Daoy (cell line): ENCODE measurements at regions not wholly inside any gene's neighbourhood (a gene's known extent, or its start where the extent isn't known, plus 50 kb on each side); places are given as distances from the start of the nearest gene placed in this dataset.

ENCODE experiments used
- DNase-seq: peaks from one replicate; pipeline ENCODE4 v3.0.0-alpha.2; 2015; ENCODE audit warnings: low read depth

DNA sequence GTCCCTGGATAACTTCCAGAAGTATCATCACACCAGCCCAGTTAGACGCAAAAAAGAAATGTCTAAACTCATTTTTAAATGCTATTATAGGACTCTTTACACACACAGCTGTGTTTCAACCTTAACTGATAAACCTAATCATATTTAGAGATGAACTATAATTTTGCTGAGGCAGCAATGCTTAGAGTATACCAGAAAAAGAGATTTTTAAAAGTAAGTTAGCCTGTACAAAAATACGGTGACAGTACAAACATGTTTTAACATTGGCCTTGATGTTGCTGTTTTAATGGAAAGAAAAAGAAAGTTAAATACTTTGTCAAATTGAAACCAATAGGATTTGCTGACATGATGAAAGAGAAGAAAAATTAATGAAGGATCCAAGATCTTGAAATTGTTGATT is 1341.2 kb upstream of the CDH6 start:
- DNase-seq = no peak

DNA sequence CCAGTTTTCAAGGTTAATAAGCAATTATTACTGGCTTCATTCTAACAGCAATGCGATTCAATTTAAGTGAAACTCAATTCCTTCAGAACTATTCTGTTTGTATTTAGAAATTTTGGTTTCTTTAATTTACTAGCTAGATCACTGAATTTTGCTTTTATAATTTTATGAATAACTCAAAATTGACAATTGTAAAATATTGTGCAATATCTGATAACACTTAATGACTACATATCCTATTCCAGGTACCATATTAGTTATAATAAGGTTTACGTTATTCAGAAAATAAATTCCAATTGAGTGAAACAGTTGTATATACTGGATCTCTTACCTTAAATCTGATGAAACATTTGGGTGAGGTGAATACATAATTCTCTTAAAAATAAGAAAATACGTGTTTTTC is 1348.3 kb upstream of the CDH6 start:
- DNase-seq = no peak

GRCh38 chr5:29833394-29833793 is 1360.1 kb upstream of the CDH6 start:
- no peak for DNase-seq

DNA sequence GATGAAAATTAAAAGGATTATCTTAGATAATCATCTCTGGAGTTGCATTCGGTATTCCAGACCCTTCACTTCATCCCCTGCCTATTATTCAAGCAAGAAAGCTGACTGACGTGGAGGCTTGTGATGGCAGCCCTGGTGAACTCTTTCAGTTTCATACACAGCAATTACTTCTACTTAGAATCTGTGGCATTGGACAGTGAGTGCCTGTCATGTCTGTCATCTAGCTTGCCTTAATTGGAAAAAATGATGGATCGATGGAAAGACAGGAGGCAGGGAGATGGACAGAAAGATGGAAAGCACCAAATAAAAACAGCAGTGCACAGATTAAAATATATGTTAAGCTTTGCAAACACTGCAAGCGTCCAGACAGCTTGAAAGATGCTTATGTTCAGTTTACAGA is 1371.0 kb upstream of the CDH6 start:
- DNase-seq = no peak

- no peak for DNase-seq
Observed at GRCh38 chr5:29811914-29812679, 1381.4 kb upstream of the CDH6 start.

- DNase-seq = no peak
Observed at GRCh38 chr5:29805804-29806203, 1387.7 kb upstream of the CDH6 start.

- no peak for DNase-seq
Observed at GRCh38 chr5:29800752-29801151, 1392.7 kb upstream of the CDH6 start.

GRCh38 chr5:29796013-29796412 is 1397.5 kb upstream of the CDH6 start:
- DNase-seq = no peak

DNA sequence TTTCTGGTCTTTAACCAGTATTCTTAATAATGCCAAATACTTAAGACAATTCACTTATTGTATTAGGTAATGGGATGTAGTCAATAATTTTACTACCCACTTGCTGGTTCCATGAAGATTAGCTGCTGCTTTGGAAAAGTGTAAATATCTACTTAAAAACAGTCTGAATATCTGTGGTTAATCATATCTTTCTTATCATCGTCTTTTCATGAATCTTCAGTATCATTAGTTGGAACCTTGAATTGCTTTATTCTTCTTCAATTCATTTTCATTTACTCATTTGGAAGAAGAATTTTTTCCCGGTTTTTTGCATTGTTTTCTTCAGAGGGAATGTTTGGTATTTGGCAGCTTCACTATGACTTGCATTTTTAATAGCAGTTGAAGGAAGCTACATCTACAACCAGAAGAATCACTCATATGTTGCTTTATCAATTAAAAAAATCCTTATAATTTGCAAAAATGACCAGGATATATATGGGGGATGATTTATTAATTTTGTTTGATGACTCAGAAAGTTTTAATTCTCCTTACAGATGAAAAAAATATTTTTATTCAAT is 1398.3 kb upstream of the CDH6 start:
- no peak for DNase-seq

DNA sequence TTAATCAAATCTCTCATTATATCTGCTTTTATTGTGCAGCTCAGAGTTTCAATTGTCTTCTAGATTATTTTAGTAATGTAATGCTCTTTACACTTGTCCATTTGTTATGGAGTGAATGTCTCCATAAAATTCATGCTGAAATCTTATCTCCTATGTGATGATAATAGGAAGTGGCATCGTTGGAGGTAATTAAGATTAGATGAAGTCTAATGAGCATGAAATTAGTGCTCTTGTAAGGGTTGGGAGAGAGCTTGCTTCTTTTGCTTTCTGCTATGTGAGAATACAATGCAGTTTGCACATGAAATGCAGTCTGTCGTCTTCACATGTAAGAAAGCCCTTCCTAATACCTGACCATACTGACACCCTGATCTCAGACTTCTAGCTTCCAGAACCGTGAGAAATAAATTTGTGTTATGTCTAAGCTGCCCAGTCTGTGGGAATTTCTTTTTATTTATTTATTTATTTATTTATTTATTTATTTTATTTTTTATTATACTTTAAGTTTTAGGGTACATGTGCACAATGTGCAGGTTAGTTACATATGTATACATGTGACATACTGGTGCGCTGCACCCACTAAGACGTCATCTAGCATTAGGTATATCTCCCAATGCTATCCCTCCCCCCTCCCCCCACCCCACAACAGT is 1399.2 kb upstream of the CDH6 start:
- DNase-seq = no peak

DNA sequence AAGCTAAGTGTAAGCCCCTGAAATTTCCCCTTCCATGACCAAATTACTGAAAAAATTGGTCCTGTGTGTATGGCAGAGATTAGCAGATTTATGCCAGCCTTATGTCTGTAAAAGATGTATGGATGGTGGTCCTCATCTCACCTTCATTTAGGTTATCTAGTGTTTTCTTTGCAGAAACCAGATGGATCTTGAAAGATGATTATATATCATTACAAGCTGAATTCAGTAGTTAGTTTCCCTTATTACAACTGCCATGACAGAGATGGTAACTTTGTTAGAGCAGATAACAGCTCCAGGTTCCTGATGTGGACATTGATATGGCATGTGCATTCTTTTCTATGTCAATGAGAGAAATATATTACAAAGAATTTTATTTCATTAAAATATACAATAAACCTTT is 1403.2 kb upstream of the CDH6 start:
- no peak for DNase-seq

DNA sequence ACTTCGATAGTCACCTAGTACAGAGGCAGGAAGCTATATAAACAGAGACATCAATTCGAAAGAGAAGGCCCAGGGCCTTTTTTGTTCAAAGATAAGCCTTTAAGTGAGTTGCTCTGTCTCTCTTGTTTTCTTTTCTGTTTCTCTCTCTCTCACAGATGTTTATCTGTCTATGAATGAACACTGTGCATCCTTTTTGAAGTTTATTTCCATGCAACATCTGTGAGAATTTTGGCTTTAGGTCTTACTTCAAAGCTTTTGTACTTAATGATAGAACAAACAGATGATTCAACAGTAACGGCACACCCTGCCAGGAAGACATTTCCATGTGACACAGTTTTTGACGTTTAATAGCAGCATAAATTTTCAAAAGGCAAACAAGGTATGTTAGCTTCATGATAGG is 1413.1 kb upstream of the CDH6 start:
- DNase-seq = no peak

GRCh38 chr5:29779141-29779540 is 1414.3 kb upstream of the CDH6 start:
- no peak for DNase-seq

- DNase-seq = no peak
Observed at GRCh38 chr5:29777373-29777772, 1416.1 kb upstream of the CDH6 start.

- DNase-seq = no peak
Observed at GRCh38 chr5:29770936-29771335, 1422.5 kb upstream of the CDH6 start.

DNA sequence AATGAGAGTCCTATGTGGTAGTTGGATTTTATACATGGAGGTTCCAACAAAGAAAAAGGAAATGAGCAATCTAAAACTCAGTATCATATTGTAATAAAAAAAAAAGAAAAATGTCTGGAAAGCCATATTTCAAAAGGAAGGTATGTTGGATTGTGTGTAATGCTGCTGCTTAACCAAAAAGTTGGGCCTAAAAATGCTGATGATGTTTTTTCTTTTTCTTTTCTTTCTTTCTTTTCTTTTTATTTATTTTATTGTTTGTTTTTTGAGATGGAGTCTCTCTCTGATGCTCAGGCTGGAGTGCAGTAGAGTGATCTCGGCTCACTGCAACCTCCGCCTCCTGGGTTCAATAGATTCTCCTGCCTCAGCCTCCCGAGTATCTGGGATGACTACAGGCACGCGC is 1424.0 kb upstream of the CDH6 start:
- no peak for DNase-seq

DNA sequence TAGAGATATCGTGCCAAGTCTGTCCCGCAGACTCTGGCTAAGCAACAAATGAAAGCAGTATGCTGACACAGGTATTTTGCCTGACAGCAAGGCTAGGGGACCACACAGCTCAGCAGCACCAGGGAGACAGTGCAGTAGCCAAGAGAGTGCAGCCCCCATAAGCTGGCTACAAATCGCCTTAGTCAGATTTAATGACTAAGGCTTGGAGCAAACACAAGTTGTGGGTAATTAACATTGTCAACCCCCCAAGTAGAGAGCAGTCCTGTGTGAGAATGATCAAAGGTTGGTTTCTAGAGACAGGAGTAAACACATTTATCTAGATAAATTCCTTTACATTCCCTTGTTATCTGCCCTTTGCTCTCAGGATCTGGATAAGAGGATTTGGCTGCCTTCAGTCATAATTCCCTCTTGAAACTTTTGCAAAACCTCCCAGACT is 1434.5 kb upstream of the CDH6 start:
- DNase-seq = no peak

GRCh38 chr5:29750453-29750852 is 1443.0 kb upstream of the CDH6 start:
- DNase-seq = no peak

GRCh38 chr5:29744618-29745017 is 1448.9 kb upstream of the CDH6 start:
- no peak for DNase-seq

DNA sequence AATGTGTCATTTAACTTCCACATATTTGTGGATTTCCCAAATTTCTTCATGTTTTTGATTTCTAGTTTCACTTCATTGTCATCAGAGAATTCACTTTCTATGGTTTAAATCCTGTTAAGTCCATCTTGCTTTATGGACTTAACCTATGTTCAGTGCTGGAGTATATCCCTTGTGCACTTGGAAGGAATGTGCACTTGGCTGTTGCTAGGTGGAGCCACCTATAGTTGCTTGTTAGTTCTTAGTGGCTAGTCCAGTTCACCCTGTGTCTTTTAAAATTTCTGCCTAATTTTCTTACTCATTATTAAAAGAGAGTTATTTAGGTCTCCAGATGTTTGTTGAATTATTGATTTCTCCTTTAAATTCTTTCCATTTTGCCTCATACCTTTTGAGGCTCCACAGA is 1472.5 kb upstream of the CDH6 start:
- no peak for DNase-seq

DNA sequence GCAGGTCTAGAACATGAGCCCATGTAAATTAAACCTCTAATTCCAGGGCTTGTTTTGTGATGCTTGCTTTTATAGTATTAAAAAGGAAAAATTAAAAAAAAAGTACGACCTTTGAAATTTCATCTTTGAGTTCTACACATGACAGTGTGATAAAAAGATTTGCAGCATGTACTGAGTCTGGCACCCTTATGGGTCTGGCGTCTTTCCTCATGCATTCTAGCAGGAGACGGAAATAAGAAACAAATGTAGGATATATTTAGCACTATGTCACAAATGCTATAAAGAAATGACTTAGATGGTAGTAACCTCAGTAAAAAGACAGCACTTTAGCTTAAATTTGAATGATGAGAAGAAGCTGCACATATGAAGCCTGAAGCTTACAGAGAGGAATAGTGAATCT is 1474.3 kb upstream of the CDH6 start:
- DNase-seq = no peak

GRCh38 chr5:29715167-29715566 is 1478.3 kb upstream of the CDH6 start:
- no peak for DNase-seq

- DNase-seq = no peak
Observed at GRCh38 chr5:29702875-29703274, 1490.6 kb upstream of the CDH6 start.
